ENCODE measurements at regions not wholly inside any gene's neighbourhood (a gene's known extent, or its start where the extent isn't known, plus 50 kb on each side); places are given as distances from the start of the nearest gene placed in this dataset.
"Not testable (repeated sequence)": the region's sequence is repeated elsewhere in the genome, so short reads cannot be mapped to it uniquely, and the experiment has no call there.

GRCh38 chr6:134674562-134674961 lies 275.3 kb downstream of the ALDH8A1 start:
- no peak for DNase-seq (ENCODE audit: low read depth)

GRCh38 chr6:134669485-134669884 lies 280.4 kb downstream of the ALDH8A1 start:
- no peak for DNase-seq (ENCODE audit: low read depth)

GRCh38 chr6:134667111-134667510 lies 282.8 kb downstream of the ALDH8A1 start:
- DNase-seq (ENCODE audit: low read depth): no peak

DNA sequence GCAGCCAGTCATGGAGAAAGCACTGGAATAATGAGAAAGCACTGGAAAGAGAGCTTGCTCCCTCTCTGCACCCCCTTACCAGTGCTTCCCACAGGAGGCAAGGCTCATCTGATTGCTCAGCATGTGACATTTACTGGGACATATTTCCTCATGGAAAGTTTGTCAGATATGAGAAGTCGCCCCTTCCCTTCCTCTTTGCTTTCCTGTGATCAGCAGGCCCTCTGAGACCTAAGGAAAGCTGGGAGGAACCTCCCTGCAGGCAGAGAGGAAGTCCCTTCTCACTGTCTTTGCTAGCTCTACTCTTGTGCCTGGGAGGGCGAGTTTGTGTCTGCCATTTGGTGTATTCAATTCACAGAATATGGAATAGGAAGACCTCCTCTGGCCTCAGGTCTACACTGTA lies 283.8 kb downstream of the ALDH8A1 start:
- no peak for DNase-seq (ENCODE audit: low read depth)

DNA sequence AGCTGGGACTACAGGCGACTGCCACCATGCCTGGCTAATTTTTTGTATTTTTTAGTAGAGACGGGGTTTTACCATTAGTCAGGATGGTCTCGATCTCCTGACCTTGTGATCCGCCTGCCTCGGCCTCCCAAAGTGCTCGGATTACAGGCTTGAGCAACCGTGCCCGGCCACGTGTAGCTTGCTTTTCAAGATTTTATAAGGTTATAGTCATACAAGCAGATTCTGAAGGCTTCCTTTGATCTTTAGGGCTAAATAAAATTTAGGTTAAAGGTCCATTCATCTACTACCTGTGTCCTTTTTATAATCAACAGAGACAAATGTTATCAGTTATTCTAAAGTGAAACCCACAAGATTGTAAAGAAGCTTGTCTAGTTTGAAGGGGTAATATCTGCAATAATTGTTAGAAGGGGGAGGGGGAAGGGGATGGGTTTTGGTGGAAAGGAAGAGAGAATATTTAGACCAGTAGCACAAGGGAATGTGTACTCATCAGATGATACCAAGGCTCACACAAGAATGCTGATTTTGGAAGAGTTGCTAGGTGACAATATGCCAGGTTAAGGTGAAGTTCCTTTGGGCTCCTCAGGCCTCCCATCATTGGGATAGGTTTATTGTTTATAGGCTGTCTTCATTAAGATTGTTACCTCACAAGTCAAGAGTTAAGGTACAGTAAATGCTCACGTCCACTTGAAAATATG lies 284.7 kb downstream of the ALDH8A1 start:
- no peak for DNase-seq (ENCODE audit: low read depth)

- DNase-seq (ENCODE audit: low read depth): no peak
Observed at GRCh38 chr6:134663800-134664535, 285.9 kb downstream of the ALDH8A1 start.

DNA sequence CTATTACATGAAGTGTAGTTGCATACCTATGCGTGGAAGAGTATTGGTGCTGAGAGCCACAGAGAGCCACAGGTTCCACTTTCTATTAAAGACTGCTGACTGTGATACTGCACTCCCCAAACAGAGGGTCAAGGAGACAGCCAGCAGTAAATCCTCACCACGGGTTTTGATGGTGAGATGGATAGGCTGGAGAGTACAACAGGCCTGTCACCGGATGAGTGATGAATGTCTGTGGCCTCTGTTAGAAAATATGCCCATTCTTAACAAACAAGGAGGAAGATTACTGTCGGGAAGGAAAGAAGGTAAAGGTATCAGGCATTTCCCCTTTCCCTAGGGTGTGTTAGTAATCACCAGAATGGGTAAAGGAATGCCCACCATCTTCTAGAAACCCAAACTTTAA lies 286.5 kb downstream of the ALDH8A1 start:
- DNase-seq (ENCODE audit: low read depth): no peak

DNA sequence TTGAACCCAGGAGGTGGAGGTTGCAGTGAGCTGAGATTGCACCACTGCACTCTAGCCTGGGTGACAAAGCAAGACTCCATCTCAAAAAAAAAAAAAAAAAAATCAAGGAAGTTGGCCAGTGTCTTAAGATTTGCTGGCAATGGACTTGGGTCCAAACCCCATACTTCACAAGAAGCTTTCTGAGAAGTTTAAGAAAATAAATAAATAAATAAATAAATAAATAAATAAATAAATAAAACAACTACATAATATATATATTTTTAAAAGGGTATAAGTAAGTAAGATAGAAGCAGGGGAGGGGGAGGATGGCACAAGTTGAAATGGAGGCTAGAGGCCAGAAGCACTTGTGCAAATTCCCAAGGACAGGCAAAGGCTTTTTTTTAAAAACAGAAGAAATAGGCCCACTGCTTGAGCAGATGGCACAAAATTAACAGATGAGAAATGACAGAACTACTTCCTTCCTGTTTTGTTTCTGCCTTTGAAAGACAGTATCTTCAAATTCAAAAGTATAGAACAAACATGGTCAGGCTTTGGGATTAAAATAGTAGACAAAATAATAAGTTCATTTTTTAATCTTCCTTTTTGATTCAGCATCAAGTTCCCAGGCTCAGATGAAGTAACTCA lies 287.7 kb downstream of the ALDH8A1 start:
- no peak for DNase-seq (ENCODE audit: low read depth)

DNA sequence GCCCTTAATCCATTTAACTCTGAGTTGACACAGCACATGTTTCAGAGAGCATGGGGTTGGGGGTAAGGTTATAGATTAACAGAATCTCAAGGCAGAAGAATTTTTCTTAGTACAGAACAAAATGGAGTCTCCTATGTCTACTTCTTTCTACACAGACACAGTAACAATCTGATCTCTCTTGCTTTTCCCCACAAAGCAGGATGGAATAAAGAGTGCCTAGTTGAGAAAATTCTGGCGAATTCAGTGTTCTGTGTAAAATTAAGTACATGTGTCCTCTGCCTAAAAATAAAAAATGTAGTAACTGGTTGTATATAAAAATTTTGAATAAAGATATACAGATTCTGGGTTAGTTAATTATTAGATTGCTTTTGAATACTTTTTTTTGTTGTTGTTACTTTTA lies 290.0 kb downstream of the ALDH8A1 start:
- DNase-seq (ENCODE audit: low read depth): not testable (repeated sequence)

DNA sequence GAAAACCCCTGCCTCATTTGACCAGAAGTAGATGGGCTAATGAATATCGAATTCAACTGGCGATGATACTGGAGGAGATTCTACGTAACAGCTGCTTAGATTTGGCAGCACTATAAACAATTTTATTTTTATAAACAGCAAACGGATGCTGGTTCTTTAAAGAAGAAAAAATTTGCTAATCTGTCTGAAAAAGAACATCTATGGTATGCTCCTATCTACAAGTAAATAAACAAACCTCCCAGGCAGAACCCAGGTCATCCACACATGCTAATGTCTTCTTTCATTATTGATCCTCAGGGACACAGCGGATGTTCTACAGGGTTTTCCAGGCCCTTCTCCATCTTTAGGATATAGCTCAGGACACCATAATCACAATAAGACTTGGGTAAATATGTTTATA lies 291.3 kb downstream of the ALDH8A1 start:
- DNase-seq (ENCODE audit: low read depth): no peak

DNA sequence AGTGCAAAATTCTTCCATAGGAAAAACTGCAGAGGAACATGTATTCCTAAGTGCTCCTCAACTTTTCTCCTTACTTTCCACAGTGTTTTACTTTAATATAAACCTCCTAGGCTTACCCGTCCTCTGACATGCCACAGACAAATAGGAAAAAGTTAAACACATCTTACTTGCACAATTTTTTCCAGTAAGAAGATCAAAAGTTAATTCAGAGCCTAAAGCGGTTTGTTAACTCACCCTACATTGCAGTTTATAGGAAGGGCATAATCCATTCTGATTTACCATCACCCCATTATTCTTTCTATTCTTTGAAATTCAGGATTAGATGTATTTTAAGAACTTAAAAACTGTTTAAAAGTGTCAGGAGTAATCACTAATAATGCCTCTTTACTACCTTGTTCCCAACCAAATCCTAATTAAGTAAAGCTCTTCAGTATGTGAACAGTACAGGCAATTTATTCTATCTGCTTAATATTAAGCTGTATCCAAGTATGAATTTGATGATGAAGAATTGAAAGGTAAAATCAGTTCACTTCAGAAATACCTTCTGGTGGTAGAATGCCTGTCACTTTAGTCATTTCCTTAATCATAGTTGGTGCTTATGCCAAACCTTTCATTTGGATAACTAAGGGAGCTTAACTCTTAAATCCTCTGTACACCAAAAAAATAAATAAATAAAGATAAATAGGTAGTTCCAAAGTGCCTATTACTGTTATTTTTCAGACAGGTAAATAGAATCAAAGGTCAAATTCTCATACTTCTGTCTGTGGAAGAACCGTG lies 292.0 kb downstream of the ALDH8A1 start:
- DNase-seq (ENCODE audit: low read depth): no peak

GRCh38 chr6:134657343-134657742 lies 292.6 kb downstream of the ALDH8A1 start:
- no peak for DNase-seq (ENCODE audit: low read depth)

GRCh38 chr6:134654751-134655150 lies 295.1 kb downstream of the ALDH8A1 start:
- DNase-seq (ENCODE audit: low read depth): no peak

- no peak for DNase-seq (ENCODE audit: low read depth)
Observed at GRCh38 chr6:134651519-134651918, 298.4 kb downstream of the ALDH8A1 start.

DNA sequence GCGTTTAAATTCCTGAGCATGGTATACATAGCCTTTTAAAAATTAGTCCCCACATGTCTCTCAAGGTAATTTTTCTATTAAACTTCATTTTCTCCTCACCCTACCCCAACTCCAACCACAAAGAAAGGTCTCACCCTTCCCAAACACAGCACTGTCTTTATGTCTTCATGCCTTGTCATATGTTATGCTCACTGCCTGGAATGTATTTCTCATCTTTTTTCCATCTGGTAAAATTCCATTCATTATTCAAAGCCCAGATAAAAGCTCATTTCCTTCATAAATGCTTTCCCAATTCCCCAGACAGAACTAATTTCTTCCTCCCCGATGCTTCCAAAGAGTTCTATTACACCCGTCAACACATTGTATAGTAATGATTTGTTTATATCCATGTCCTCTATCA lies 302.0 kb downstream of the ALDH8A1 start:
- no peak for DNase-seq (ENCODE audit: low read depth)

DNA sequence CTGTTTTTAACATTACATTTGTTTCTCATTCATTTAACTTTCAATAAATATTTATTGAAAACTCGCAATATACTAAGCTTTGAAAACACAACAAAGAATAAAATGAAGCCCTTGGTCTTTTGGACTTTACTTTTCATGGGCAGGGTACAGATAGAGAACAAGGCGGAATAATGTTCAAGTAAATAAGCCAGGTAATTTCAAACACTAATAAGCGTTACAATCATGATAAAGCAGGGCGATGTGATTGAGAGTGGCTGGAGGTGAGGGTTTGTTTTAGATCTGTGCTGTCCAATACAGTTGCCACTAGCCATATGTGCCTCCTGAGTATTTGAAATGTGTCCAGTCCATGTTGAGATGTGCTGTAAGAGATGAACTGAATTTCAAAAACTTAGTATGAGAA lies 307.1 kb downstream of the ALDH8A1 start:
- DNase-seq (ENCODE audit: low read depth): no peak

- DNase-seq (ENCODE audit: low read depth): no peak
Observed at GRCh38 chr6:134642279-134642678, 307.6 kb downstream of the ALDH8A1 start.

DNA sequence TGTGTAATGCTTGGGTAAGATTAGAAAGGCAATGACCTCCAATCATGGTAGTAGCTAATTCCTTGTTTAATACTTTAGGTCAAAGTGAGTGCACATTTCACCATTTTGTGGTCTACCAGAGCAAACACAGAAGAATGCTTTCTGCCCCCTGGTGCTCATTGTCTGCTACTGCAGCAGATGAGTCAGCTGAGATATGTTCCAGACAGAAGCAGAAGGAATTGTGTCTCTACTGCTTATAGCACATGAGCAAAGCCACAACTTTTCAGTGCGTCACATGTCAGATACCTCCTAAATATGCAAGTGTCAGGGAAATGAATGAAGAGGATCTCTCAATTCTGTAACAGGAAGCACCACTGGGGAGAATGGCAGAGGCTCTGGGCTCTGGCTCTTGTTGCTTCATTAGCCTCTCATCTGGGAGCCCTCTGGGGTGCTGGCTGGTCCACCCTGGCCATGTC lies 308.9 kb downstream of the ALDH8A1 start:
- peak; percentile 61 for DNase-seq (ENCODE audit: low read depth)

- DNase-seq (ENCODE audit: low read depth): no peak
Observed at GRCh38 chr6:134640229-134640628, 309.7 kb downstream of the ALDH8A1 start.

GRCh38 chr6:134637847-134638437 lies 312.0 kb downstream of the ALDH8A1 start:
- no peak for DNase-seq (ENCODE audit: low read depth)

DNA sequence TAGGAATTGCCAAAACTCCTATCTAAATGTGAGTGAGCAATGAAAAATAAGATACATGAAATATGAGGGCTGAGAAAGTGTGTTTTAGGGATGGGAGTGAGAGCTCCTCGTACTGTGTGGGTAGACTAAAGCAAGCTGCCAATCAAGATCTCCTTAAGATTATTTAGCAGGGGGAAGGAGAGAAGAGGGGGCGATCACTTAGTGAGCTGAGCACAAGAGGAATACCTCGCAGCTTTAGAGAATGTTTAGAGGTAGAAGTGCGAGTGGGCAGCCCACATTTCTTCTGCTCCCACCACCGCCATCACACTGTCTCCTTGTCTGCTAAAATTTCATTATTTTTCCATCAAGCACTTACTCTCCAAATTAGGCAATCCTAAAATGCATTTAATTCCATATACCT lies 312.6 kb downstream of the ALDH8A1 start:
- no peak for DNase-seq (ENCODE audit: low read depth)

DNA sequence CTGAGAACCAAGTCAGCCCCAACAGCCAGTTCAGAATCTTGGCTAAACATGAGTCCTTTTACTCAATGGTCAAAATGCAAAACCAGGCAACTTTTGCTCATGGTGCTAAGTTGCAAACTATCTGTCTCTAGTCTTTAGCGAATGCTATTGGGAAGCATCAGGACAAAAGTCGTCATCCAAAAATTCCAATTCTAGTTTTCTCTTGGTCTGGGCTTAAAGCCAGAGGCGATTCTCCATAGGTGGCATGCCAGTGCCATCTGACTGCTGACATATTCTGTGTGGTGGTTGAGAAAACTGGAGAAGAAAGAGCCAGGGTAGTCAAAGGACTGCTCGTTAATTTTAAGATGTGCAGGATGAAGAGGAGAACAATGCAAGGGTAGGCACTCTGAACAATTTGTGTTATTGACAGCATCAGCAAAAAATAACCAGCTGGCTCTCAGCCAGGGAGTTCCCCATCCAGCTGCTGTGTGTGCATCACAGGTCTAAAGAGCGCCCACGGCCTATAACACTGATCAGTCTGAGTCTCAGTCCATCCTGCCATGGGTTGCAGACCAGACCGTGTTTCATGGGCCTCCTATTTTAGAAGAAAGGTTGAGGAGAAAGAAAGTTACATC lies 313.6 kb downstream of the ALDH8A1 start:
- DNase-seq (ENCODE audit: low read depth): no peak

Measured in stimulated activated CD8-positive, alpha-beta memory T cell treated with anti-CD3 and anti-CD28 coated beads, Interleukin-12 subunit alpha, Interleukin-12 subunit beta, amount 100 ng/mL, for 1 hour (primary cell).